Esophagus squamous epithelium (tissue), 5 donors: ENCODE measurements at regions not wholly inside any gene's neighbourhood (a gene's known extent, or its start where the extent isn't known, plus 50 kb on each side); places are given as distances from the start of the nearest gene placed in this dataset.

ENCODE experiments used
- DNase-seq: peaks from one replicate; lab custom pipeline; 2025; lab: John Stamatoyannopoulos, UW
- H3K27ac ChIP-seq, 4 donors: fragments of 200-600 bp; sonication (generic); one replicate each; pipeline ENCODE4 v1.5.1; 2016 to 2019; ENCODE audit warnings: mild to moderate bottlenecking in 1 of 4
- H3K27me3 ChIP-seq, 4 donors: fragments of 200-600 bp; sonication (generic); 1 replicate in 3 of 4; 2 replicates in 1 of 4; pipeline versions ENCODE4 v1.5.1 to v1.6.0; 2017 to 2021; ENCODE audit warnings: antibody characterized with exemption in 1 of 4
- H3K36me3 ChIP-seq, 3 donors: fragments of 200-600 bp; sonication (generic); one replicate each; pipeline ENCODE4 v1.5.1; 2016 to 2019
- H3K4me1 ChIP-seq, 3 donors: fragments of 200-600 bp; sonication (generic); one replicate each; pipeline ENCODE4 v1.5.1; 2017 to 2019
- H3K4me3 ChIP-seq, 4 donors: fragments of 200-600 bp; sonication (generic); 1 replicate in 3 of 4; 2 replicates in 1 of 4; pipeline ENCODE4 v1.5.1; 2016 to 2019; ENCODE audit warnings: mild to moderate bottlenecking in 2 of 4, moderate library complexity in 1 of 4
- H3K9me3 ChIP-seq, 3 donors: fragments of 200-600 bp; sonication (generic); one replicate each; pipeline ENCODE4 v1.5.1; 2016 to 2019
- CTCF ChIP-seq, 6 experiments: fragments of 450-650 bp in 4 of 6; fragments of 200-600 bp in 2 of 6; sonication (generic) in 2 of 6; IDR thresholded peaks; one replicate each; pipeline ENCODE4 v1.5.1; 2016 to 2019; ENCODE audit warnings: antibody characterized with exemption in 6 of 6, mild to moderate bottlenecking in 4 of 6, moderate library complexity in 4 of 6
- POLR2A ChIP-seq, 4 donors: fragments of 450-650 bp; IDR thresholded peaks; one replicate each; pipeline ENCODE4 v1.6.1; 2017; ENCODE audit warnings: antibody characterized with exemption in 4 of 4, mild to moderate bottlenecking in 4 of 4, moderate library complexity in 3 of 4
- WGBS, 2 donors: methylation state at CpG; one replicate each; pipeline ENCODE4 v1.1.5; 2018; 5-methylcytosine and 5-hydroxymethylcytosine counted together
- intact Hi-C: fragments of 100-400 bp; cut with DNase I; formaldehyde crosslinking; loops from one replicate; pipeline ENCODE4 v1.15.0; 2022
- donor health status: DM: yes; HTN: yes; CAD: no.

GRCh38 chr13:22120646-22121045 lies 449.8 kb downstream of the FGF9 start:
- TF ChIP-seq CTCF (IDR thresholded peaks at IDR 0.05) = no peak
- Histone ChIP-seq H3K27ac (no peak overlapping the region), H3K27me3 (no peaks in the 10 kb centered on the region), H3K36me3 (no peaks in the 10 kb centered on the region), H3K9me3 (no peaks in the 10 kb centered on the region), H3K4me3 (no peak overlapping the region), H3K4me1 (no peaks in the 10 kb centered on the region)
- no peak for DNase-seq
- intact Hi-C loops = no loop called here
- WGBS, 2 donors = 71 to 84% methylated on average over 3 to 7 of the region's 7 CpGs

- no peaks in the 10 kb centered on the region for H3K9me3 ChIP-seq
- no peak for TF ChIP-seq CTCF (IDR thresholded peaks at IDR 0.05)
- TF ChIP-seq POLR2A (IDR thresholded peaks at IDR 0.05) = no peak
- DNase-seq = no peak
- intact Hi-C loops = no loop called here
- no peaks in the 10 kb centered on the region for H3K36me3 ChIP-seq
- H3K27me3 ChIP-seq = no peaks in the 10 kb centered on the region
- WGBS, 2 donors = 69 to 78% methylated on average over 9 to 10 of the region's 10 CpGs
- H3K4me1 ChIP-seq = no peaks in the 10 kb centered on the region
- no peak overlapping the region for H3K4me3 ChIP-seq
- no peak overlapping the region for H3K27ac ChIP-seq
Observed at GRCh38 chr13:22121146-22121739, 450.4 kb downstream of the FGF9 start.

GRCh38 chr13:22126433-22127021 lies 455.7 kb downstream of the FGF9 start:
- DNase-seq = no peak
- H3K4me3 ChIP-seq = no peak overlapping the region
- H3K27me3 ChIP-seq = no peaks in the 10 kb centered on the region
- H3K4me1 ChIP-seq = peaks cover 0 to 3% (median 0%) of the 10 kb centered on the region in 3 donors
- TF ChIP-seq POLR2A (IDR thresholded peaks at IDR 0.05) (no peak), CTCF (IDR thresholded peaks at IDR 0.05) (no peak)
- WGBS, 2 donors = 16 to 33% methylated on average over 1 to 2 of the region's 2 CpGs
- H3K36me3 ChIP-seq = no peaks in the 10 kb centered on the region
- H3K9me3 ChIP-seq = no peaks in the 10 kb centered on the region
- intact Hi-C loops = no loop called here
- H3K27ac ChIP-seq = no peak overlapping the region

- no peak for DNase-seq
- no peak for TF ChIP-seq CTCF (IDR thresholded peaks at IDR 0.05)
- no peak for TF ChIP-seq POLR2A (IDR thresholded peaks at IDR 0.05)
- Histone ChIP-seq H3K4me3 (no peak overlapping the region), H3K4me1 (peaks cover 0 to 3% (median 0%) of the 10 kb centered on the region in 3 donors), H3K9me3 (no peaks in the 10 kb centered on the region), H3K27ac (no peak overlapping the region), H3K27me3 (no peaks in the 10 kb centered on the region), H3K36me3 (no peaks in the 10 kb centered on the region)
- intact Hi-C loops = no loop called here
- WGBS, 2 donors = 47 to 58% methylated on average over 5 of the region's 5 CpGs
Observed at GRCh38 chr13:22127277-22128164, 456.6 kb downstream of the FGF9 start.
